Fibroblast of villous mesenchyme (primary cell): ENCODE measurements at regions not wholly inside any gene's neighbourhood (a gene's known extent, or its start where the extent isn't known, plus 50 kb on each side); places are given as distances from the start of the nearest gene placed in this dataset.

ENCODE experiments used
- DNase-seq: peaks from one replicate; pipeline ENCODE4 v3.0.0-alpha.2; 2010; ENCODE audit warnings: low read depth
- H3K4me3 ChIP-seq: 2 replicates; pipeline ENCODE4 v1.5.1; 2011; ENCODE audit warnings: low read depth, mild to moderate bottlenecking, low read length
- CTCF ChIP-seq: IDR thresholded peaks from 2 replicates; pipeline ENCODE4 v1.5.1; 2012; ENCODE audit warnings: low read depth, mild to moderate bottlenecking, low read length; ENCODE audit not compliant: insufficient read depth

- no peak for TF ChIP-seq CTCF
These were observed 389.4 kb downstream of the NPIPA8 start for GRCh38 chr16:17947165-17947564.

GRCh38 chr16:17945080-17945601 lies 391.4 kb downstream of the NPIPA8 start:
- TF ChIP-seq CTCF = no peak
- H3K4me3 ChIP-seq = no peak overlapping the region
- no peak for DNase-seq

More at GRCh38 chr16:17947165-17947564, 389.4 kb downstream of the NPIPA8 start:
- no peak for DNase-seq
- no peak overlapping the region for H3K4me3 ChIP-seq

- no peak for DNase-seq
- TF ChIP-seq CTCF = no peak
- no peak overlapping the region for H3K4me3 ChIP-seq
These were observed 392.2 kb downstream of the NPIPA8 start for GRCh38 chr16:17944345-17944744.

- TF ChIP-seq CTCF = no peak
These were observed 394.5 kb downstream of the NPIPA8 start for GRCh38 chr16:17942067-17942466.

GRCh38 chr16:17940584-17941364 lies 395.8 kb downstream of the NPIPA8 start:
- DNase-seq = no peak

More at GRCh38 chr16:17942067-17942466, 394.5 kb downstream of the NPIPA8 start:
- H3K4me3 ChIP-seq = no peak overlapping the region
- DNase-seq = no peak

GRCh38 chr16:17939723-17940122 lies 396.8 kb downstream of the NPIPA8 start:
- H3K4me3 ChIP-seq = no peak overlapping the region
- no peak for DNase-seq
- TF ChIP-seq CTCF = no peak

More at GRCh38 chr16:17940584-17941364, 395.8 kb downstream of the NPIPA8 start:
- no peak overlapping the region for H3K4me3 ChIP-seq
- no peak for TF ChIP-seq CTCF
